HCT116 (cell line): ENCODE measurements at regions not wholly inside any gene's neighbourhood (a gene's known extent, or its start where the extent isn't known, plus 50 kb on each side); places are given as distances from the start of the nearest gene placed in this dataset.

Experiments
- ATAC-seq: fragments of 200-7000 bp; cut with Tn5 transposase; 2 replicates; pipeline ENCODE4 v1.9.1; 2020; ENCODE audit warnings: mild to moderate bottlenecking, moderate library complexity
- BruUV-seq: library from RNA; stranded (reverse); fragments of 400-500 nt; replicated peaks from 2 replicates; lab custom pipeline; 2021; lab: Mats Ljungman, UMichigan
- CTCF ChIA-PET: fragments of 300-600 bp; sonication (Branson Sonifier 250); formaldehyde crosslinking; loops from one replicate; lab custom pipeline; 2021; ENCODE audit warnings: antibody characterized with exemption; lab: Charles Lee
- POLR2A ChIA-PET: fragments of 300-600, 350-600 bp; sonication (Branson Sonifier 250); formaldehyde crosslinking; loops from one replicate; lab custom pipeline; 2021; ENCODE audit warnings: antibody characterized with exemption; lab: Charles Lee
- RAD21 ChIA-PET, 2 experiments: fragments of 300-600 bp; sonication (Branson Sonifier 250); formaldehyde crosslinking; loops; one replicate each; lab custom pipeline; 2023; ENCODE audit warnings: low total read pairs in 2 of 2; ENCODE audit not compliant: uncharacterized antibody in 2 of 2, unreplicated experiment in 2 of 2, low non-redundant PET in 1 of 2; lab: Charles Lee
- DNase-seq: peaks from one replicate; pipeline ENCODE4 v3.0.0-alpha.2; 2010; ENCODE audit warnings: low read depth, low spot score
- H2AFZ ChIP-seq: fragments of 200-600 bp; shearing (Covaris generic), sonication (generic); 2 replicates; pipeline ENCODE4 v1.6.1; 2017; ENCODE audit warnings: low read depth, mixed run types, mixed read lengths, antibody characterized with exemption, low read length; ENCODE audit not compliant: poor library complexity, severe bottlenecking
- H3K27ac ChIP-seq: 2 replicates; pipeline ENCODE4 v1.5.1; 2012; ENCODE audit warnings: low read depth, low read length
- H3K27me3 ChIP-seq: fragments of 200-600 bp; sonication (generic); 2 replicates; pipeline ENCODE4 v1.6.1; 2016; ENCODE audit warnings: mixed run types, low read length, mixed read lengths; ENCODE audit not compliant: insufficient read depth
- H3K36me3 ChIP-seq, 2 experiments: fragments of 200-500 bp in 1 of 2; fragments of 200-600 bp in 1 of 2; sonication (Bioruptor generic) in 1 of 2; sonication (generic) in 1 of 2; 2 replicates each; pipeline versions ENCODE4 v1.5.1 to v1.6.1; 2014 to 2016; ENCODE audit warnings: low read length in 2 of 2, inconsistent platforms in 1 of 2, mixed read lengths in 1 of 2, mixed run types in 1 of 2; ENCODE audit not compliant: insufficient read depth in 2 of 2, control insufficient read depth in 1 of 2
- H3K4me1 ChIP-seq, 2 experiments: fragments of 200-600 bp in 1 of 2; sonication (generic) in 1 of 2; 2 replicates each; pipeline versions ENCODE4 v1.5.1 to v1.6.1; 2012 to 2017; ENCODE audit warnings: low read length in 2 of 2, inconsistent platforms in 1 of 2, mild to moderate bottlenecking in 1 of 2, mixed read lengths in 1 of 2, mixed run types in 1 of 2, moderate library complexity in 1 of 2; ENCODE audit not compliant: insufficient read depth in 2 of 2, control insufficient read depth in 1 of 2
- H3K4me2 ChIP-seq: fragments of 200-600 bp; sonication (generic); 2 replicates; pipeline ENCODE4 v1.6.1; 2017; ENCODE audit warnings: mixed run types, low read length, mixed read lengths
- H3K4me3 ChIP-seq, 2 experiments: fragments of 200-600 bp in 1 of 2; sonication (generic) in 1 of 2; replicated peaks in 1 of 2; 2 replicates each; pipeline ENCODE4 v1.5.1; 2011 to 2016; ENCODE audit warnings: low read length in 2 of 2, control low read depth in 1 of 2, low read depth in 1 of 2, mild to moderate bottlenecking in 1 of 2, mixed read lengths in 1 of 2, mixed run types in 1 of 2
- H3K79me2 ChIP-seq: fragments of 200-600 bp; sonication (generic); 2 replicates; pipeline ENCODE4 v1.6.1; 2017; ENCODE audit warnings: mild to moderate bottlenecking, mixed run types, low read length, moderate library complexity, mixed read lengths; ENCODE audit not compliant: insufficient read depth
- H3K9ac ChIP-seq: fragments of 200-600 bp; sonication (generic); 2 replicates; pipeline ENCODE4 v1.6.1; 2016; ENCODE audit warnings: low read length, mixed read lengths
- H3K9me2 ChIP-seq: fragments of 200-600 bp; sonication (generic), shearing (Covaris generic); 2 replicates; pipeline ENCODE4 v1.6.1; 2017; ENCODE audit warnings: mixed run types, mild to moderate bottlenecking, moderate library complexity; ENCODE audit not compliant: insufficient read depth
- H3K9me3 ChIP-seq, 2 experiments: fragments of 200-500 bp in 1 of 2; fragments of 200-600 bp in 1 of 2; sonication (Bioruptor generic) in 1 of 2; sonication (generic) in 1 of 2; 2 replicates each; pipeline ENCODE4 v1.6.1; 2014 to 2017; ENCODE audit warnings: low read length in 2 of 2, mixed read lengths in 2 of 2, inconsistent platforms in 1 of 2, low read depth in 1 of 2, mild to moderate bottlenecking in 1 of 2, mixed run types in 1 of 2, moderate library complexity in 1 of 2; ENCODE audit not compliant: control insufficient read depth in 1 of 2, insufficient read depth in 1 of 2
- H4K20me1 ChIP-seq: fragments of 200-600 bp; sonication (generic), shearing (Covaris generic); 2 replicates; pipeline ENCODE4 v1.6.1; 2017; ENCODE audit warnings: mixed run types, mild to moderate bottlenecking, moderate library complexity; ENCODE audit not compliant: insufficient read depth
- ATF3 ChIP-seq: IDR thresholded peaks from 2 replicates; pipeline ENCODE4 v1.6.1; 2012
- CBX3 ChIP-seq: IDR thresholded peaks from 2 replicates; pipeline ENCODE4 v1.6.1; 2012; ENCODE audit warnings: low read depth
- CEBPB ChIP-seq: IDR thresholded peaks from 2 replicates; pipeline ENCODE4 v1.6.1; 2012; ENCODE audit warnings: low read depth
- CTCF ChIP-seq, 3 experiments: fragments of 200-600 bp in 1 of 3; sonication (generic) in 1 of 3; IDR thresholded peaks in 2 of 3; conservative IDR thresholded peaks in 1 of 3; 2 replicates each; pipeline ENCODE4 v1.5.1; 2012 to 2017; ENCODE audit warnings: low read depth in 2 of 3, low read length in 2 of 3, antibody characterized with exemption in 1 of 3, borderline replicate concordance in 1 of 3, control low read depth in 1 of 3, mild to moderate bottlenecking in 1 of 3, mixed read lengths in 1 of 3, mixed run types in 1 of 3, moderate library complexity in 1 of 3; ENCODE audit not compliant: insufficient read depth in 1 of 3
- ELF1 ChIP-seq: IDR thresholded peaks from 2 replicates; pipeline ENCODE4 v1.6.1; 2012; ENCODE audit warnings: low read depth, borderline replicate concordance
- MAX ChIP-seq: IDR thresholded peaks from 2 replicates; pipeline ENCODE4 v1.6.1; 2012
- SIN3A ChIP-seq: IDR thresholded peaks from 2 replicates; pipeline ENCODE4 v1.6.1; 2012; ENCODE audit warnings: low read depth
- SRF ChIP-seq: IDR thresholded peaks from 2 replicates; pipeline ENCODE4 v1.6.1; 2012; ENCODE audit warnings: low read depth
- TCF7L2 ChIP-seq: IDR thresholded peaks from 2 replicates; pipeline ENCODE4 v1.7.0; 2011; ENCODE audit warnings: borderline replicate concordance, inconsistent platforms; ENCODE audit not compliant: insufficient read depth, insufficient read length; ENCODE audit errors: extremely low read depth
- intact Hi-C: fragments of 100-400 bp; cut with micrococcal nuclease; formaldehyde crosslinking; loops from 2 replicates; pipeline ENCODE4 v1.10.0; 2022

GRCh38 chr5:21094619-21095018, 1106.6 kb upstream of the CDH18 start:
- ChIA-PET POLR2A (no interaction called here), RAD21 (no interaction called here), CTCF (no interaction called here)
- ATAC-seq (no peak), DNase-seq (no peak)
- H3K4me1 ChIP-seq: no peaks in the 10 kb centered on the region
- H3K79me2 ChIP-seq: no peaks in the 10 kb centered on the region
- H2AFZ ChIP-seq: no peak overlapping the region
- H3K27ac ChIP-seq: no peak overlapping the region
- no peaks in the 10 kb centered on the region for H4K20me1 ChIP-seq
- H3K36me3 ChIP-seq: no peaks in the 10 kb centered on the region
- H3K9me3 ChIP-seq: peaks cover 10 to 19% of the 10 kb centered on the region in 2 experiments; a peak in 2 of 4 replicates
- H3K4me2 ChIP-seq: no peak overlapping the region
- BruUV-seq: no TSS peak
- no peaks in the 10 kb centered on the region for H3K9me2 ChIP-seq
- intact Hi-C loops: no loop called here
- no peaks in the 10 kb centered on the region for H3K27me3 ChIP-seq
- no peak overlapping the region for H3K4me3 ChIP-seq
- H3K9ac ChIP-seq: no peak overlapping the region
- TF ChIP-seq SRF: no peak
- no peak for TF ChIP-seq ELF1
- no peak for TF ChIP-seq CTCF (IDR thresholded peaks at IDR 0.05 in 2 of 3, conservative IDR thresholded peaks at IDR 0.05 in 1 of 3; ENCODE audit: borderline replicate concordance in 1 of 3, insufficient read depth in 1 of 3, low read depth in 2 of 3, low read length in 2 of 3)
- no peak for TF ChIP-seq SIN3A
- TF ChIP-seq CBX3: no peak
- TF ChIP-seq CEBPB: no peak

- H3K27me3 ChIP-seq: no peaks in the 10 kb centered on the region
- CTCF ChIA-PET: no interaction called here
Measured at GRCh38 chr5:21087766-21088165, 1099.8 kb upstream of the CDH18 start.

More at GRCh38 chr5:21087766-21088165, 1099.8 kb upstream of the CDH18 start:
- intact Hi-C loops: no loop called here
- DNase-seq: no peak
- ChIA-PET RAD21 (no interaction called here), POLR2A (no interaction called here)
- BruUV-seq: no TSS peak
- no peak overlapping the region for H2AFZ ChIP-seq
- H3K36me3 ChIP-seq: no peaks in the 10 kb centered on the region
- H4K20me1 ChIP-seq: no peaks in the 10 kb centered on the region
- no peaks in the 10 kb centered on the region for H3K4me1 ChIP-seq
- no peak overlapping the region for H3K4me2 ChIP-seq
- H3K9ac ChIP-seq: no peak overlapping the region
- H3K79me2 ChIP-seq: no peaks in the 10 kb centered on the region
- H3K27ac ChIP-seq: no peak overlapping the region
- peaks cover 15 to 24% of the 10 kb centered on the region in 2 experiments; a peak in 2 of 4 replicates for H3K9me3 ChIP-seq
- no peak for TF ChIP-seq ELF1
- no peak for TF ChIP-seq TCF7L2
- TF ChIP-seq ATF3: no peak
- TF ChIP-seq CTCF (IDR thresholded peaks at IDR 0.05 in 2 of 3, conservative IDR thresholded peaks at IDR 0.05 in 1 of 3; ENCODE audit: borderline replicate concordance in 1 of 3, insufficient read depth in 1 of 3, low read depth in 2 of 3, low read length in 2 of 3): no peak
- no peak for TF ChIP-seq MAX
- no peaks in the 10 kb centered on the region for H3K9me2 ChIP-seq
- no peak for ATAC-seq
- no peak overlapping the region for H3K4me3 ChIP-seq
